GM23338 (cell line): ENCODE measurements at regions not wholly inside any gene's neighbourhood (a gene's known extent, or its start where the extent isn't known, plus 50 kb on each side); places are given as distances from the start of the nearest gene placed in this dataset.
"Not testable (repeated sequence)": the region's sequence is repeated elsewhere in the genome, so short reads cannot be mapped to it uniquely, and the experiment has no call there.

Source experiments
- ATAC-seq: fragments of 200-7000 bp; cut with Tn5 transposase; 3 replicates; pipeline ENCODE4 v1.9.1; 2020
- DNase-seq: peaks from one replicate; pipeline ENCODE4 v3.0.0-alpha.2; 2015; ENCODE audit warnings: low spot score
- H2AFZ ChIP-seq: fragments of 200-600 bp; sonication (generic); 2 replicates; pipeline ENCODE4 v1.8.0; 2016; ENCODE audit warnings: antibody characterized with exemption, mild to moderate bottlenecking, moderate library complexity
- H3F3A ChIP-seq: fragments of 200-600 bp; sonication (generic); replicated peaks from 2 replicates; pipeline ENCODE4 v1.8.0; 2017; ENCODE audit warnings: antibody characterized with exemption, mixed run types, low read depth
- H3K27ac ChIP-seq: fragments of 200-600 bp; sonication (generic); 2 replicates; pipeline ENCODE4 v1.6.1; 2016; ENCODE audit warnings: low read depth
- H3K27me3 ChIP-seq: fragments of 200-600 bp; sonication (generic); 2 replicates; pipeline ENCODE4 v1.8.0; 2016; ENCODE audit warnings: mild to moderate bottlenecking, mixed run types, moderate library complexity; ENCODE audit not compliant: insufficient read depth
- H3K36me3 ChIP-seq: fragments of 200-600 bp; sonication (generic); 2 replicates; pipeline ENCODE4 v1.8.0; 2016; ENCODE audit warnings: mild to moderate bottlenecking; ENCODE audit not compliant: insufficient read depth
- H3K4me1 ChIP-seq: fragments of 200-600 bp; sonication (generic); 2 replicates; pipeline ENCODE4 v1.8.0; 2016; ENCODE audit warnings: mild to moderate bottlenecking, moderate library complexity; ENCODE audit not compliant: insufficient read depth
- H3K4me2 ChIP-seq: fragments of 200-600 bp; sonication (generic); 2 replicates; pipeline ENCODE4 v1.7.1; 2017; ENCODE audit warnings: mixed run types
- H3K4me3 ChIP-seq: fragments of 200-600 bp; sonication (generic); 2 replicates; pipeline ENCODE4 v1.6.1; 2016; ENCODE audit warnings: mixed run types
- H3K79me2 ChIP-seq: fragments of 200-600 bp; sonication (generic); replicated peaks from 2 replicates; pipeline ENCODE4 v1.8.0; 2017; ENCODE audit warnings: mild to moderate bottlenecking; ENCODE audit not compliant: insufficient read depth
- H3K9me2 ChIP-seq: fragments of 200-600 bp; sonication (generic); 2 replicates; pipeline ENCODE4 v1.8.0; 2017; ENCODE audit not compliant: insufficient read depth
- H4K20me1 ChIP-seq: fragments of 200-600 bp; sonication (generic); replicated peaks from 2 replicates; pipeline ENCODE4 v1.8.0; 2017; ENCODE audit warnings: mild to moderate bottlenecking; ENCODE audit not compliant: insufficient read depth
- H3K27ac Mint-ChIP-seq: 2 replicates; pipeline ENCODE4 v1.8.0; 2020; ENCODE audit warnings: inconsistent platforms, mild to moderate bottlenecking, moderate library complexity, mixed read lengths
- H3K27me3 Mint-ChIP-seq: 3 replicates; pipeline ENCODE4 v1.8.0; 2022; ENCODE audit warnings: low read depth, mild to moderate bottlenecking, moderate library complexity, mixed read lengths, inconsistent platforms; ENCODE audit not compliant: insufficient read depth, poor library complexity
- H3K36me3 Mint-ChIP-seq: 3 replicates; pipeline ENCODE4 v1.8.0; 2021; ENCODE audit warnings: low read depth, mild to moderate bottlenecking, inconsistent platforms, moderate library complexity, mixed read lengths
- H3K4me1 Mint-ChIP-seq: 3 replicates; pipeline ENCODE4 v1.8.0; 2020; ENCODE audit warnings: mild to moderate bottlenecking, inconsistent platforms, mixed read lengths
- H3K4me3 Mint-ChIP-seq: 3 replicates; pipeline ENCODE4 v1.8.0; 2021; ENCODE audit warnings: moderate library complexity, mild to moderate bottlenecking, inconsistent platforms, mixed read lengths
- H3K9me3 Mint-ChIP-seq: 3 replicates; pipeline ENCODE4 v1.8.0; 2020; ENCODE audit warnings: moderate library complexity, mild to moderate bottlenecking, inconsistent platforms, mixed read lengths
- EZH2 ChIP-seq: fragments of 200-600 bp; sonication (generic); IDR thresholded peaks from one replicate; pipeline ENCODE4 v1.8.0; 2017; ENCODE audit warnings: antibody characterized with exemption, mild to moderate bottlenecking, low read depth; ENCODE audit not compliant: unreplicated experiment
- EZH2phosphoT487 ChIP-seq: fragments of 200-600 bp; sonication (generic); IDR thresholded peaks from one replicate; pipeline ENCODE4 v1.8.1; 2018; ENCODE audit warnings: antibody characterized with exemption; ENCODE audit not compliant: unreplicated experiment
- JUNB ChIP-seq: IDR thresholded peaks from one replicate; pipeline ENCODE4 v1.6.1; 2016; ENCODE audit warnings: antibody characterized with exemption; ENCODE audit not compliant: unreplicated experiment
- ZNF114 ChIP-seq: fragments of 250-450 bp; sonication (Bioruptor Pico); IDR thresholded peaks from 2 replicates; pipeline ENCODE4 v1.5.0; 2020; ENCODE audit warnings: mild to moderate bottlenecking, moderate library complexity
- ZNF331 ChIP-seq: fragments of 250-450 bp; sonication (Bioruptor Pico); IDR thresholded peaks from 2 replicates; pipeline ENCODE4 v1.5.0; 2020; ENCODE audit warnings: low read depth, mild to moderate bottlenecking, moderate library complexity
- TF ChIP-seq, protein P1 (sequence below): fragments of 250-450 bp; sonication (Bioruptor Pico); IDR thresholded peaks from 2 replicates; pipeline ENCODE4 v1.5.0; 2020; ENCODE audit warnings: mild to moderate bottlenecking, moderate library complexity
- TF ChIP-seq, protein P2 (sequence below), 2 experiments: fragments of 200-600 bp in 1 of 2; sonication (generic) in 1 of 2; conservative IDR thresholded peaks; 2 replicates each; pipeline versions ENCODE4 v1.5.1 to v1.6.1; 2016 to 2017; ENCODE audit warnings: antibody characterized with exemption in 2 of 2, low read depth in 2 of 2, mild to moderate bottlenecking in 2 of 2, moderate library complexity in 1 of 2
- TF ChIP-seq, protein P3 (sequence below): IDR thresholded peaks from one replicate; pipeline ENCODE4 v1.6.1; 2018; ENCODE audit warnings: antibody characterized with exemption; ENCODE audit not compliant: unreplicated experiment

DNA sequence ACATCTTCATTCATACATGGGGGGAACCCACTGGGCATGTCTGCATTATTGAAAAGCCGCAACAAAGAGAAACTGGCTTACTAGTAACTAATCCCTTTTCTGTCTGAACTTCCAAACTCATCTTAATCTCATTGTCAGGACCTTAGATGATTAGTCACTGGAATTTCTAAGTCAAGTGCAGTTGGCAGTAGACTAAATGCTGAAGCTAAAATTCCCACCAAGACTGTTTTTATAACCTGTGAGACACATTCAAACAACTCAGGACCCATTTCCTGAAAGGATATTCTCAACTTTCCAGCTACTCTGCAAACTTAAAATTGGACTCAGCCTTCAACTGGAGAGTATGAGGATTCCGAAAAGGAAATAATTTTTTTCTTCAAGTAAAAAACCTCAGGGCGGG lies 94.8 kb upstream of the SCAF8 start (continued):
- TF ChIP-seq, protein P1, sequence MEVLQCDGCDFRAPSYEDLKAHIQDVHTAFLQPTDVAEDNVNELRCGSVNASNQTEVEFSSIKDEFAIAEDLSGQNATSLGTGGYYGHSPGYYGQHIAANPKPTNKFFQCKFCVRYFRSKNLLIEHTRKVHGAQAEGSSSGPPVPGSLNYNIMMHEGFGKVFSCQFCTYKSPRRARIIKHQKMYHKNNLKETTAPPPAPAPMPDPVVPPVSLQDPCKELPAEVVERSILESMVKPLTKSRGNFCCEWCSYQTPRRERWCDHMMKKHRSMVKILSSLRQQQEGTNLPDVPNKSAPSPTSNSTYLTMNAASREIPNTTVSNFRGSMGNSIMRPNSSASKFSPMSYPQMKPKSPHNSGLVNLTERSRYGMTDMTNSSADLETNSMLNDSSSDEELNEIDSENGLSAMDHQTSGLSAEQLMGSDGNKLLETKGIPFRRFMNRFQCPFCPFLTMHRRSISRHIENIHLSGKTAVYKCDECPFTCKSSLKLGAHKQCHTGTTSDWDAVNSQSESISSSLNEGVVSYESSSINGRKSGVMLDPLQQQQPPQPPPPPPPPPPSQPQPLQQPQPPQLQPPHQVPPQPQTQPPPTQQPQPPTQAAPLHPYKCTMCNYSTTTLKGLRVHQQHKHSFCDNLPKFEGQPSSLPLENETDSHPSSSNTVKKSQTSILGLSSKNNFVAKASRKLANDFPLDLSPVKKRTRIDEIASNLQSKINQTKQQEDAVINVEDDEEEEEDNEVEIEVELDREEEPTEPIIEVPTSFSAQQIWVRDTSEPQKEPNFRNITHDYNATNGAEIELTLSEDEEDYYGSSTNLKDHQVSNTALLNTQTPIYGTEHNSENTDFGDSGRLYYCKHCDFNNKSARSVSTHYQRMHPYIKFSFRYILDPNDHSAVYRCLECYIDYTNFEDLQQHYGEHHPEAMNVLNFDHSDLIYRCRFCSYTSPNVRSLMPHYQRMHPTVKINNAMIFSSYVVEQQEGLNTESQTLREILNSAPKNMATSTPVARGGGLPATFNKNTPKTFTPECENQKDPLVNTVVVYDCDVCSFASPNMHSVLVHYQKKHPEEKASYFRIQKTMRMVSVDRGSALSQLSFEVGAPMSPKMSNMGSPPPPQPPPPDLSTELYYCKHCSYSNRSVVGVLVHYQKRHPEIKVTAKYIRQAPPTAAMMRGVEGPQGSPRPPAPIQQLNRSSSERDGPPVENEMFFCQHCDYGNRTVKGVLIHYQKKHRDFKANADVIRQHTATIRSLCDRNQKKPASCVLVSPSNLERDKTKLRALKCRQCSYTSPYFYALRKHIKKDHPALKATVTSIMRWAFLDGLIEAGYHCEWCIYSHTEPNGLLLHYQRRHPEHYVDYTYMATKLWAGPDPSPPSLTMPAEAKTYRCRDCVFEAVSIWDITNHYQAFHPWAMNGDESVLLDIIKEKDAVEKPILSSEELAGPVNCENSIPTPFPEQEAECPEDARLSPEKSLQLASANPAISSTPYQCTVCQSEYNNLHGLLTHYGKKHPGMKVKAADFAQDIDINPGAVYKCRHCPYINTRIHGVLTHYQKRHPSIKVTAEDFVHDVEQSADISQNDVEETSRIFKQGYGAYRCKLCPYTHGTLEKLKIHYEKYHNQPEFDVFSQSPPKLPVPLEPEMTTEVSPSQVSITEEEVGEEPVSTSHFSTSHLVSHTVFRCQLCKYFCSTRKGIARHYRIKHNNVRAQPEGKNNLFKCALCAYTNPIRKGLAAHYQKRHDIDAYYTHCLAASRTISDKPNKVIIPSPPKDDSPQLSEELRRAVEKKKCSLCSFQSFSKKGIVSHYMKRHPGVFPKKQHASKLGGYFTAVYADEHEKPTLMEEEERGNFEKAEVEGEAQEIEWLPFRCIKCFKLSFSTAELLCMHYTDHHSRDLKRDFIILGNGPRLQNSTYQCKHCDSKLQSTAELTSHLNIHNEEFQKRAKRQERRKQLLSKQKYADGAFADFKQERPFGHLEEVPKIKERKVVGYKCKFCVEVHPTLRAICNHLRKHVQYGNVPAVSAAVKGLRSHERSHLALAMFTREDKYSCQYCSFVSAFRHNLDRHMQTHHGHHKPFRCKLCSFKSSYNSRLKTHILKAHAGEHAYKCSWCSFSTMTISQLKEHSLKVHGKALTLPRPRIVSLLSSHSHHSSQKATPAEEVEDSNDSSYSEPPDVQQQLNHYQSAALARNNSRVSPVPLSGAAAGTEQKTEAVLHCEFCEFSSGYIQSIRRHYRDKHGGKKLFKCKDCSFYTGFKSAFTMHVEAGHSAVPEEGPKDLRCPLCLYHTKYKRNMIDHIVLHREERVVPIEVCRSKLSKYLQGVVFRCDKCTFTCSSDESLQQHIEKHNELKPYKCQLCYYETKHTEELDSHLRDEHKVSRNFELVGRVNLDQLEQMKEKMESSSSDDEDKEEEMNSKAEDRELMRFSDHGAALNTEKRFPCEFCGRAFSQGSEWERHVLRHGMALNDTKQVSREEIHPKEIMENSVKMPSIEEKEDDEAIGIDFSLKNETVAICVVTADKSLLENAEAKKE (CRISPR knock-in tag): no peak
- TF ChIP-seq JUNB: no peak

DNA sequence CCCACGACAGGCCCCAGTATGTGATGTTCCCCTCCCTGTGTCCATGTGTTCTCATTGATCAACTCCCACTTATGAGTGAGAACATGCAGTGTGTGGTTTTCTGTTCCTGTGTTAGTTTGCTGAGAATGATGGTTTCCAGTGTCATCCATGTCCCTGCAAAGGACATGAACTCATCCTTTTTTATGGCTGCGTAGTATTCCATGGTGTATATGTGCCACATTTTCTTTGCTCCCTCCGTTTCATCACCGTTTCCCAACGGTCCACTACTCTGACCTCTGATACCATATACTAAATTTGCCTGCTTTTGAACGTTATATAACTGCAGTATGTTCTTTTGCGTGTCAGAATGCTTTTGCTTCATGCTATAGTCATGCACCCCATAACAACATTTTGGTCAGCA lies 94.0 kb upstream of the SCAF8 start:
- not testable (repeated sequence) for H3K9me3 Mint-ChIP-seq, H3K4me1 Mint-ChIP-seq, H3F3A ChIP-seq, H3K4me3 ChIP-seq, H3K4me3 Mint-ChIP-seq, H3K4me2 ChIP-seq, H3K79me2 ChIP-seq, H3K9me2 ChIP-seq, H3K4me1 ChIP-seq, H3K27ac Mint-ChIP-seq, H3K36me3 Mint-ChIP-seq, H4K20me1 ChIP-seq, H3K27me3 ChIP-seq, ATAC-seq, H3K27me3 Mint-ChIP-seq, H3K36me3 ChIP-seq, H3K27ac ChIP-seq, DNase-seq, H2AFZ ChIP-seq

DNA sequence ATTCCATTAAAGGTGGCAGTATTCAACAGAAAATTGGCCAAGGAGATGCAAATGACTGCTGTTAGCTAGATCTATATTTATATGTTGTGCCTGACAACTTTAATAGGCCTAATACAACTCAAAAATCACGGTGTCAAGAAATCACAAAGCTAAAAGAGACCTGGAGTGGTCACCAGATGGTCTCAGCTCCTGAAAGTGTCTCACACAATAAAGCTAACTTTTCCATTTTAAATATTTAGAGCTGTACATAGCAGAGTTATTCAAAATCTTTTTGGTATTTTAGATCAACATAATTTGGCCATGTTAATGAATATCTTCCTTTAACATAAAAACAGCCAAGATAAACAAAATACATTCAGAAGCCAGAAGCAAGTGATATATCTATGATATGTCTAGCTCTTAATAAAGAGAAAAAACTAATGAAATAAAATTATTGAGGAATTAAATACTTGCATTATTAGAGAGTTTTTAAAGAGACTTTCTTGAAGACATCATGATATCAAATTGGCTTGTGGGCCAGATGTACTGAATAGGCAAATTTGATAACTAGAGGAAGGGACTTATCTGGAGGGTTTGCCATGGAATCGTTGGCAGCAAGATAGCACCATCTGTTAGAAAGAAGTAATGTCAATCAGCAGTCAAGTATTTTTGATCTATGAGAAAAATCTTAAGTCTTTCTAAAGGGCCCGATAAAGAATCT lies 84.9 kb upstream of the SCAF8 start:
- Histone ChIP-seq H3K27me3 (no peaks in the 10 kb centered on the region), H3K4me2 (no peak overlapping the region), H4K20me1 (no peaks in the 10 kb centered on the region), H3K4me1 (no peaks in the 10 kb centered on the region), H3K79me2 (no peaks in the 10 kb centered on the region), H3K4me3 (no peak overlapping the region), H3K36me3 (no peaks in the 10 kb centered on the region), H3K9me2 (no peaks in the 10 kb centered on the region; the same call in 1 of the 2 replicates), H3F3A (no peaks in the 10 kb centered on the region), H3K27ac (no peak overlapping the region), H2AFZ (no peak overlapping the region)
- H3K27me3 Mint-ChIP-seq: peaks cover 3% of the 10 kb centered on the region
- ATAC-seq (no peak), DNase-seq (no peak)
- H3K4me3 Mint-ChIP-seq: no peak overlapping the region
- H3K27ac Mint-ChIP-seq: no peak overlapping the region
- no peaks in the 10 kb centered on the region for H3K9me3 Mint-ChIP-seq
- H3K36me3 Mint-ChIP-seq: no peaks in the 10 kb centered on the region
- H3K4me1 Mint-ChIP-seq: peaks cover 6% of the 10 kb centered on the region; the same call in 2 of the 3 replicates
- TF ChIP-seq ZNF331 (CRISPR knock-in tag) (no peak), EZH2phosphoT487 (no peak), EZH2 (no peak), ZNF114 (CRISPR knock-in tag) (no peak)
- TF ChIP-seq, protein P2, sequence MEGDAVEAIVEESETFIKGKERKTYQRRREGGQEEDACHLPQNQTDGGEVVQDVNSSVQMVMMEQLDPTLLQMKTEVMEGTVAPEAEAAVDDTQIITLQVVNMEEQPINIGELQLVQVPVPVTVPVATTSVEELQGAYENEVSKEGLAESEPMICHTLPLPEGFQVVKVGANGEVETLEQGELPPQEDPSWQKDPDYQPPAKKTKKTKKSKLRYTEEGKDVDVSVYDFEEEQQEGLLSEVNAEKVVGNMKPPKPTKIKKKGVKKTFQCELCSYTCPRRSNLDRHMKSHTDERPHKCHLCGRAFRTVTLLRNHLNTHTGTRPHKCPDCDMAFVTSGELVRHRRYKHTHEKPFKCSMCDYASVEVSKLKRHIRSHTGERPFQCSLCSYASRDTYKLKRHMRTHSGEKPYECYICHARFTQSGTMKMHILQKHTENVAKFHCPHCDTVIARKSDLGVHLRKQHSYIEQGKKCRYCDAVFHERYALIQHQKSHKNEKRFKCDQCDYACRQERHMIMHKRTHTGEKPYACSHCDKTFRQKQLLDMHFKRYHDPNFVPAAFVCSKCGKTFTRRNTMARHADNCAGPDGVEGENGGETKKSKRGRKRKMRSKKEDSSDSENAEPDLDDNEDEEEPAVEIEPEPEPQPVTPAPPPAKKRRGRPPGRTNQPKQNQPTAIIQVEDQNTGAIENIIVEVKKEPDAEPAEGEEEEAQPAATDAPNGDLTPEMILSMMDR (conservative IDR thresholded peaks at IDR 0.05; ENCODE audit: low read depth in 2 of 2): no peak
- TF ChIP-seq, protein P3, sequence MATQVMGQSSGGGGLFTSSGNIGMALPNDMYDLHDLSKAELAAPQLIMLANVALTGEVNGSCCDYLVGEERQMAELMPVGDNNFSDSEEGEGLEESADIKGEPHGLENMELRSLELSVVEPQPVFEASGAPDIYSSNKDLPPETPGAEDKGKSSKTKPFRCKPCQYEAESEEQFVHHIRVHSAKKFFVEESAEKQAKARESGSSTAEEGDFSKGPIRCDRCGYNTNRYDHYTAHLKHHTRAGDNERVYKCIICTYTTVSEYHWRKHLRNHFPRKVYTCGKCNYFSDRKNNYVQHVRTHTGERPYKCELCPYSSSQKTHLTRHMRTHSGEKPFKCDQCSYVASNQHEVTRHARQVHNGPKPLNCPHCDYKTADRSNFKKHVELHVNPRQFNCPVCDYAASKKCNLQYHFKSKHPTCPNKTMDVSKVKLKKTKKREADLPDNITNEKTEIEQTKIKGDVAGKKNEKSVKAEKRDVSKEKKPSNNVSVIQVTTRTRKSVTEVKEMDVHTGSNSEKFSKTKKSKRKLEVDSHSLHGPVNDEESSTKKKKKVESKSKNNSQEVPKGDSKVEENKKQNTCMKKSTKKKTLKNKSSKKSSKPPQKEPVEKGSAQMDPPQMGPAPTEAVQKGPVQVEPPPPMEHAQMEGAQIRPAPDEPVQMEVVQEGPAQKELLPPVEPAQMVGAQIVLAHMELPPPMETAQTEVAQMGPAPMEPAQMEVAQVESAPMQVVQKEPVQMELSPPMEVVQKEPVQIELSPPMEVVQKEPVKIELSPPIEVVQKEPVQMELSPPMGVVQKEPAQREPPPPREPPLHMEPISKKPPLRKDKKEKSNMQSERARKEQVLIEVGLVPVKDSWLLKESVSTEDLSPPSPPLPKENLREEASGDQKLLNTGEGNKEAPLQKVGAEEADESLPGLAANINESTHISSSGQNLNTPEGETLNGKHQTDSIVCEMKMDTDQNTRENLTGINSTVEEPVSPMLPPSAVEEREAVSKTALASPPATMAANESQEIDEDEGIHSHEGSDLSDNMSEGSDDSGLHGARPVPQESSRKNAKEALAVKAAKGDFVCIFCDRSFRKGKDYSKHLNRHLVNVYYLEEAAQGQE: no peak
